GM23248 (cell line): ENCODE measurements at regions not wholly inside any gene's neighbourhood (a gene's known extent, or its start where the extent isn't known, plus 50 kb on each side); places are given as distances from the start of the nearest gene placed in this dataset.

Experiments used
- DNase-seq: peaks from one replicate; pipeline ENCODE4 v3.0.0-alpha.2; 2015
- H2AFZ ChIP-seq: fragments of 200-600 bp; sonication (generic); 2 replicates; pipeline ENCODE4 v1.6.1; 2016; ENCODE audit warnings: antibody characterized with exemption
- H3F3A ChIP-seq: fragments of 200-600 bp; sonication (generic); 2 replicates; pipeline ENCODE4 v1.6.1; 2016; ENCODE audit warnings: mild to moderate bottlenecking, antibody characterized with exemption, mixed run types; ENCODE audit not compliant: insufficient read depth
- H3K27ac ChIP-seq: fragments of 200-600 bp; sonication (generic); 2 replicates; pipeline ENCODE4 v1.5.1; 2016; ENCODE audit warnings: mild to moderate bottlenecking
- H3K27me3 ChIP-seq: fragments of 200-600 bp; sonication (generic); replicated peaks from 2 replicates; pipeline ENCODE4 v1.6.1; 2016; ENCODE audit warnings: mild to moderate bottlenecking; ENCODE audit not compliant: insufficient read depth
- H3K36me3 ChIP-seq: fragments of 200-600 bp; sonication (generic); 2 replicates; pipeline ENCODE4 v1.6.1; 2016; ENCODE audit warnings: low read depth, mild to moderate bottlenecking
- H3K4me1 ChIP-seq: fragments of 200-600 bp; sonication (generic); 2 replicates; pipeline ENCODE4 v1.6.1; 2016; ENCODE audit warnings: mild to moderate bottlenecking; ENCODE audit not compliant: insufficient read depth
- H3K4me2 ChIP-seq: fragments of 200-600 bp; sonication (generic); one replicate; pipeline ENCODE4 v1.6.1; 2016; ENCODE audit warnings: mild to moderate bottlenecking; ENCODE audit not compliant: unreplicated experiment
- H3K4me3 ChIP-seq: fragments of 200-600 bp; sonication (generic); 2 replicates; pipeline ENCODE4 v1.5.1; 2016; ENCODE audit warnings: mild to moderate bottlenecking
- H3K79me2 ChIP-seq: fragments of 200-600 bp; sonication (generic); 2 replicates; pipeline ENCODE4 v1.6.1; 2016; ENCODE audit warnings: mild to moderate bottlenecking; ENCODE audit not compliant: insufficient read depth
- H3K9ac ChIP-seq: fragments of 200-600 bp; sonication (generic); 2 replicates; pipeline ENCODE4 v1.6.1; 2016; ENCODE audit warnings: mild to moderate bottlenecking
- H3K9me2 ChIP-seq: fragments of 200-600 bp; sonication (generic); 2 replicates; pipeline ENCODE4 v1.6.1; 2016; ENCODE audit warnings: mixed run types, mild to moderate bottlenecking, moderate library complexity; ENCODE audit not compliant: insufficient read depth
- H3K9me3 ChIP-seq: fragments of 200-600 bp; sonication (generic); one replicate; pipeline ENCODE4 v1.6.1; 2017; ENCODE audit warnings: low read depth
- H4K20me1 ChIP-seq: fragments of 200-600 bp; sonication (generic); 2 replicates; pipeline ENCODE4 v1.6.0; 2016; ENCODE audit not compliant: insufficient read depth
- EZH2 ChIP-seq: fragments of 200-600 bp; sonication (generic); IDR thresholded peaks from 2 replicates; pipeline ENCODE4 v1.6.1; 2018; ENCODE audit warnings: antibody characterized with exemption, mild to moderate bottlenecking; ENCODE audit not compliant: insufficient read depth, poor library complexity, severe bottlenecking
- EZH2phosphoT487 ChIP-seq: fragments of 200-600 bp; sonication (generic); IDR thresholded peaks from 2 replicates; pipeline ENCODE4 v1.6.1; 2018; ENCODE audit warnings: antibody characterized with exemption, moderate library complexity, mild to moderate bottlenecking, low read depth; ENCODE audit not compliant: insufficient read depth
- WGBS, 2 experiments: methylation state at CpG; one replicate each; pipeline ENCODE4 v1.1.6; 2015 to 2017; ENCODE audit warnings: low lambda C conversion rate in 2 of 2, low coverage in 1 of 2; ENCODE audit errors: missing lambda C conversion rate in 2 of 2; 5-methylcytosine and 5-hydroxymethylcytosine counted together
- in situ Hi-C: fragments of 300-500 bp; cut with MboI; formaldehyde crosslinking; loops from 2 replicates; pipeline ENCODE4 v1.15.0; 2020

DNA sequence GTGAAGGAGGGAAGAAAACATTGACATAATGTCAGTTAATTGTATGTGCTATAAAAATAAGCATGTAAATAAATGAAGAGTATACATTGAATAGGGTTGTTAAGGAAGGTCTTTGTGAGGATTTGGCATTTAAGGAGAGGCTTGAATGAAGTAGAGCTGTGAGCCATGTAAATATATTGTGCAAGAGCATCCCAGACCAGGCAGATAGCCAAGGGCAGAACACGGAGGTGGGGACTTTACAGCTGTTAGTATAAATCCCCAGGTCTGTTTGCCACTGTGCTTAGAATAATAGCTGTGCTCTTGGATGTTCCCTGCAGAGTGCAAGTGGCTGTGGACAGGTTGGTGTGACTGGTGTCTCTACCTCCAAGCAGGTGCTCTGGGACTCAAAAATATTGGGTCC is 211.7 kb downstream of the LRRC70 start:
- no peak for TF ChIP-seq EZH2
- no peak for TF ChIP-seq EZH2phosphoT487
- Histone ChIP-seq H2AFZ (no peak overlapping the region), H3K36me3 (no peaks in the 10 kb centered on the region)

DNA sequence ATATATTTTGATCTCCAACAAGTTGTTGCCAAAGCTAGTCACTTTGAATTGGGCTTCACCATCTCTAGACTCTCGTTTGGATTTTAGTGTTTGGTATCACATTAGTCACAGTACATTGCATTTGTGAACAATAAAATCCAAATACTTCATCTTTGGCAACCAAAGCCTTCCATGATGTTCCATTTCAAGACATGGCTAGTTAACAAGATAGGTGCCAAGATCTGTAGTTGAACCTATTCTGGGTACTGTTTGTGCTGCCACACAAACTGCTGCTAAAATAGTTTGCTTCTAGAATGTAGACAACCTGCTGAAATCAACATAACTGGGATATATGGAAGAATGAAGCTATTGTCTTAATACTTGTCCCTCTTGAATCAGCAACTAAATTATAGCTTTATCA is 207.5 kb downstream of the LRRC70 start:
- Histone ChIP-seq H3K27me3 (no peaks in the 10 kb centered on the region), H3K36me3 (no peaks in the 10 kb centered on the region), H2AFZ (no peak overlapping the region), H3K4me3 (no peak overlapping the region), H4K20me1 (no peaks in the 10 kb centered on the region), H3K27ac (no peak overlapping the region), H3K9me3 (no peaks in the 10 kb centered on the region), H3K79me2 (no peaks in the 10 kb centered on the region), H3F3A (no peaks in the 10 kb centered on the region), H3K9me2 (no peaks in the 10 kb centered on the region), H3K4me1 (no peaks in the 10 kb centered on the region), H3K9ac (no peak overlapping the region), H3K4me2 (no peak overlapping the region)
- no peak for DNase-seq
- 0 to 7% methylated on average over 1 of the region's 1 CpG for WGBS, 2 experiments
- in situ Hi-C loops: no loop called here
- TF ChIP-seq EZH2: no peak

More for the DNA sequence above, 211.7 kb downstream of the LRRC70 start:
- H3K27me3 ChIP-seq: no peaks in the 10 kb centered on the region
- no peaks in the 10 kb centered on the region for H3K4me1 ChIP-seq
- no peaks in the 10 kb centered on the region for H3K79me2 ChIP-seq
- H3K4me3 ChIP-seq: no peak overlapping the region
- in situ Hi-C loops: no loop called here
- peak; percentile 13 for DNase-seq
- no peaks in the 10 kb centered on the region for H3K9me3 ChIP-seq
- H3K27ac ChIP-seq: no peak overlapping the region
- no peaks in the 10 kb centered on the region for H4K20me1 ChIP-seq
- no peak overlapping the region for H3K4me2 ChIP-seq
- no peak overlapping the region for H3K9ac ChIP-seq
- H3F3A ChIP-seq: no peaks in the 10 kb centered on the region
- no peaks in the 10 kb centered on the region for H3K9me2 ChIP-seq
- WGBS, 2 experiments: 0% methylated on average over 1 of the region's 1 CpG

DNA sequence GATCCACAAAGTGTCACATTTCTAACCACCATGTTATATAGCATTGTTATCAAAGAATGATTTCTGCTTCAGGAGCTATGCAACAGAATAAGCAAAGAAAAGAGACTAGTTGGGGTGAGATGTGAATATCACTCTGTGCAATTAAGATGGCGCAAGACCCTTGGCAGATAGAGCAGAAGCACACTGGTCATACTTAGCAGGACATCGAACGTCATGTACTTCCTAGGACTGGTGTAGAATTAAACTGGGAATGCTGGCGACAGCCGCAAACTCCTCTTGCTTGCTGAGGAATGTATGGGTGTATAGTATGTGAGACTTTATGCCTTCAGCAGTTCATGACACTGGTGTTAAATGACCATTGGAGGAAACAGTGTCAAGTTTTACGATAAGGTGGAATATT is 207.0 kb downstream of the LRRC70 start:
- Histone ChIP-seq H3K9me2 (no peaks in the 10 kb centered on the region), H2AFZ (no peak overlapping the region), H3K79me2 (no peaks in the 10 kb centered on the region), H3K27me3 (no peaks in the 10 kb centered on the region), H3K36me3 (no peaks in the 10 kb centered on the region), H3F3A (no peaks in the 10 kb centered on the region), H3K9ac (no peak overlapping the region), H3K4me3 (no peak overlapping the region), H3K27ac (no peak overlapping the region), H4K20me1 (no peaks in the 10 kb centered on the region), H3K4me2 (no peak overlapping the region), H3K9me3 (no peaks in the 10 kb centered on the region), H3K4me1 (no peaks in the 10 kb centered on the region)
- in situ Hi-C loops: no loop called here
- TF ChIP-seq EZH2 (no peak), EZH2phosphoT487 (no peak)
- WGBS, 2 experiments: 61 to 66% methylated on average over 6 of the region's 6 CpGs
- no peak for DNase-seq

DNA sequence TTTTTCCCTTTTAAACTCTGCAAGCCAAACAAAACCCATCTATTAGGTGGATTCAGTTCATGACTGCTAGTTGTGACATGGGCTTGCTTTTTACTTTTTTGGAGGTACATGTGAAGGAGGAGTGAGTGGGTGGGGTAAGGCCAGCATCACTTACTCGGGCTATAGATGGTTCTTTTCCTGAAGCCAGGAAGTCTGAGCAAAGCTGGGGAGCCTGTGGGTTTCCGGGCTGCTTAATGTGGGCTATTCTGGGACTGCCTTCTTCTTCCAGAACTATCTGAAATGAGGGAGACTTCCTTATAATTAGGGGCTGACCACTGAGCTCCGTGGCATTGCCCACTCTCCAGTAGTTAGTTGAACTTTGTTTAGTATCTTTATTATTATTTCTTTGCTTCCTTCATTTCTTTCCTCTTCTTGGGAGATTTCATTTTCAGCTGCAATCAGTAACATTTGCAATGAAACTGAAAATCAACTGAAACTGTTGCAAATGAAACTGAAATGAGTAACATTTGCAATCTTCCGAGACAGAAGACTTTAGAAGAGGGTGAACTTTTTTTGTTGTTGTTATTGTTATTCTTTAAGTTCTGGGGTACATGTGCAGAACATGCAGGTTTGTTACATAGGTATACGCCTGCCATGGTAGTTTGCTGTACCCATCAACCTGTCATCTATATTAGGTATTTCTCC is 204.9 kb downstream of the LRRC70 start:
- in situ Hi-C loops: no loop called here
- H3K27ac ChIP-seq: no peak overlapping the region
- H3K27me3 ChIP-seq: no peaks in the 10 kb centered on the region
- H3K9me2 ChIP-seq: no peaks in the 10 kb centered on the region
- no peak overlapping the region for H3K4me2 ChIP-seq
- no peak for DNase-seq
- no peaks in the 10 kb centered on the region for H3K4me1 ChIP-seq
- WGBS, 2 experiments: 41 to 45% methylated on average over 5 of the region's 5 CpGs
- H3K9me3 ChIP-seq: no peaks in the 10 kb centered on the region
- TF ChIP-seq EZH2 (no peak), EZH2phosphoT487 (no peak)
- H3K9ac ChIP-seq: no peak overlapping the region
- no peaks in the 10 kb centered on the region for H3F3A ChIP-seq
- H3K79me2 ChIP-seq: no peaks in the 10 kb centered on the region
- no peak overlapping the region for H2AFZ ChIP-seq
- no peaks in the 10 kb centered on the region for H4K20me1 ChIP-seq
- no peak overlapping the region for H3K4me3 ChIP-seq
- no peaks in the 10 kb centered on the region for H3K36me3 ChIP-seq

DNA sequence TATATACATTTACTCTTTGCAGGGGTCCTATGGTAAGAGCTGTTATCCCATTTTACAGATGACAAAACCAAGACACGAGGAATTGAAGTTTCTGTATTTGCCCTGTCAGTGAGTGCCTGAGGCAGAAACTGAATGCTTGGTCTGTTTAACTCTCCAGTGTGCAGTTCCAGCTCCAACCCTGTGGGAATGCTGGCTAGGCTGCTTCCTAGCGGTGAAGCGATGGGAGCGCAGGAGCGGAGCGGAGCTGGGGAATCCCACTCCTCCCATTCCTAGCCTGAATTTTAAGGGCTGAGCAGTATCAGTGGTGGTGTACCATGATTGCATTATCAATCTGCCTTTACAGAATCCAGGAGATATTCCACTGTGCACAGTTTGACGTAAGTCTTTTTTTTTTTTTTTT is 202.3 kb downstream of the LRRC70 start:
- H3K9me3 ChIP-seq: no peaks in the 10 kb centered on the region
- H3K4me2 ChIP-seq: no peak overlapping the region
- H3K4me3 ChIP-seq: no peak overlapping the region
- in situ Hi-C loops: no loop called here
- H2AFZ ChIP-seq: no peak overlapping the region
- H3K4me1 ChIP-seq: no peaks in the 10 kb centered on the region
- H3K27me3 ChIP-seq: no peaks in the 10 kb centered on the region
- H4K20me1 ChIP-seq: no peaks in the 10 kb centered on the region
- H3K27ac ChIP-seq: no peak overlapping the region
- H3K9me2 ChIP-seq: no peaks in the 10 kb centered on the region
- DNase-seq: no peak
- H3K9ac ChIP-seq: no peak overlapping the region
- TF ChIP-seq EZH2phosphoT487: no peak
- no peak for TF ChIP-seq EZH2
- H3F3A ChIP-seq: no peaks in the 10 kb centered on the region
- no peaks in the 10 kb centered on the region for H3K79me2 ChIP-seq
- no peaks in the 10 kb centered on the region for H3K36me3 ChIP-seq
- WGBS, 2 experiments: 74 to 75% methylated on average over 7 of the region's 7 CpGs
